ENCODE measurements at regions not wholly inside any gene's neighbourhood (a gene's known extent, or its start where the extent isn't known, plus 50 kb on each side); places are given as distances from the start of the nearest gene placed in this dataset.

DNA sequence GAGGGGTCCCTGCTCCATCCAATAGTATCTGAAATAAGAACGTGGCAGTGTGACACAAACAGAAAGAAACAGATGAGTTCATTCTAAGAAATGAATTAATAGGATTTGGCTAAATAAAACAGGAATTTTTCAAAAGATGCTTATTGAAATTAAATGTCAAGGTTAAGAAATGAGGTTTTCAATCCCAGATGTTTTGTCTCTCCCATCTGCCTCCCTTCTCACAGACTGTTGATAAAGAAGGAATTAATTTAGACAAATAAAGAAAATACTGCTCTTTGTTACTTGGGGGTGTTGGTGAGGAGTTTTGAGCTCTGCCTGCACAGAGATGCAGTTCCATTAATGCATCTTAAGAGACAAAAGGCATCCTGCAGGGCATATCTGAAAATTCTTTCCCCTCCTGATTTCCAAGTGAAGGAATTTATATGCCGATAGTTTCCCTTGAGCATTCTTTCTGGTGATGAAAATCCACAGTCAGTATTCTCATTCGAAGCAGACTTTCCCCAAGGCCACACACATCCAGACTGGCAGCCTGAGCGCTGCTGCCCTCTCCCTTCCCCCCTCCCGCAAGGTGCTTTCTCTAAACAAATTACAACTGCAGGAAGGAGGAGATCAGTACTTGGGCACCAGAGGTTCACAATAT lies 385.4 kb upstream of the RND3 start:
- peak overlapping the region; percentile 69 for H3K27ac Mint-ChIP-seq (ENCODE audit: unreplicated experiment)

DNA sequence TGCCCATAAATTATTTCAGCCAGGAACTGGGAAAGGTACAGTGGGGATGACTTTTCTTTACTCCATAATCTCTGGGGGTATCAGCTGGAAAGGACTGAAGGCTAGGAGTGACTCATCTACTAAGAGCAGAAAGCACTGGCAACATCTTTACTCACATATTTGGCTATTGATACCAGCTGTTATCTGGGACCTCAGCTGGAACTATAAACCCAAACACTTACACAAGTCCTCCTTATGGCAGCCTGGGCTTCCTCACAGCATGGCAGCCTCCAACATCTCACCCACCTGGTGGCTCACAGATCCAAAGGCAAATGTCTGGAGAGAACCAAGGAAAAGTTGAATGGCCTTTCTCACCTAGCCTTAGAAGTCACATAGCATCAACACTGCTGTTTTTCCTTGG lies 379.0 kb upstream of the RND3 start:
- H3K27me3 Mint-ChIP-seq (ENCODE audit: low read depth): no peaks in the 10 kb centered on the region
- H3K4me3 Mint-ChIP-seq: no peak overlapping the region
- TF ChIP-seq, protein P1, sequence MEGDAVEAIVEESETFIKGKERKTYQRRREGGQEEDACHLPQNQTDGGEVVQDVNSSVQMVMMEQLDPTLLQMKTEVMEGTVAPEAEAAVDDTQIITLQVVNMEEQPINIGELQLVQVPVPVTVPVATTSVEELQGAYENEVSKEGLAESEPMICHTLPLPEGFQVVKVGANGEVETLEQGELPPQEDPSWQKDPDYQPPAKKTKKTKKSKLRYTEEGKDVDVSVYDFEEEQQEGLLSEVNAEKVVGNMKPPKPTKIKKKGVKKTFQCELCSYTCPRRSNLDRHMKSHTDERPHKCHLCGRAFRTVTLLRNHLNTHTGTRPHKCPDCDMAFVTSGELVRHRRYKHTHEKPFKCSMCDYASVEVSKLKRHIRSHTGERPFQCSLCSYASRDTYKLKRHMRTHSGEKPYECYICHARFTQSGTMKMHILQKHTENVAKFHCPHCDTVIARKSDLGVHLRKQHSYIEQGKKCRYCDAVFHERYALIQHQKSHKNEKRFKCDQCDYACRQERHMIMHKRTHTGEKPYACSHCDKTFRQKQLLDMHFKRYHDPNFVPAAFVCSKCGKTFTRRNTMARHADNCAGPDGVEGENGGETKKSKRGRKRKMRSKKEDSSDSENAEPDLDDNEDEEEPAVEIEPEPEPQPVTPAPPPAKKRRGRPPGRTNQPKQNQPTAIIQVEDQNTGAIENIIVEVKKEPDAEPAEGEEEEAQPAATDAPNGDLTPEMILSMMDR (conservative IDR thresholded peaks at IDR 0.05): no peak
- peaks cover 24% of the 10 kb centered on the region for H3K9me3 Mint-ChIP-seq
- H3K27ac Mint-ChIP-seq (ENCODE audit: unreplicated experiment): no peak overlapping the region
- H3K4me1 Mint-ChIP-seq: peaks cover 17% of the 10 kb centered on the region
- DNase-seq (ENCODE audit: low read depth, low spot score): no peak
- peaks cover 14% of the 10 kb centered on the region for H3K36me3 Mint-ChIP-seq (ENCODE audit: low read depth)

More for the DNA sequence above, 385.4 kb upstream of the RND3 start:
- DNase-seq (ENCODE audit: low read depth, low spot score): no peak
- TF ChIP-seq, protein P1 (conservative IDR thresholded peaks at IDR 0.05): no peak
- H3K4me3 Mint-ChIP-seq: peak overlapping the region; percentile 38
- H3K27me3 Mint-ChIP-seq (ENCODE audit: low read depth): no peaks in the 10 kb centered on the region
- peaks cover 4% of the 10 kb centered on the region for H3K36me3 Mint-ChIP-seq (ENCODE audit: low read depth)
- peaks cover 10% of the 10 kb centered on the region for H3K9me3 Mint-ChIP-seq
- H3K4me1 Mint-ChIP-seq: peaks cover 68% of the 10 kb centered on the region

DNA sequence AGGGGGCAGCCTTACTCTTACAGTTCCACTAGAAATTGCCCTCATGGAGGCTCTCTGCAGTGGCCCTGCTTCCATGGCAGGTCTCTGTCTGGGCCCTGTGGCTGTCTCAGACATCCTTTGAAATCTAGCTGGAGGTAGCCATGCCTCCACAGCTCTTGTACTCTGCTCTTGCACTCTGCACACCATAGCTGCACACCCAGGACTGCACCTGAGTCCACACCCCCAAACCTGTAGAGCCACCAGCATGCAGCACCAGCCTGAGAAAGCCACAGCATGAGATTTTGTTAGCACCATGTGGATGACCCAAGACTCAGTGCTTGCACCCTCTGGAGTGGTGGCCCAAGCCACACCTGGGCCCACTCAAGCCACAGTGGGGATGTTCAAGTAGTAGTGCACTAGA lies 376.2 kb upstream of the RND3 start:
- H3K27ac Mint-ChIP-seq (ENCODE audit: unreplicated experiment): no peak overlapping the region
- no peak for DNase-seq (ENCODE audit: low read depth, low spot score)
- H3K36me3 Mint-ChIP-seq (ENCODE audit: low read depth): peaks cover 17% of the 10 kb centered on the region
- H3K9me3 Mint-ChIP-seq: peaks cover 24% of the 10 kb centered on the region
- peaks cover 19% of the 10 kb centered on the region for H3K4me1 Mint-ChIP-seq
- no peak overlapping the region for H3K4me3 Mint-ChIP-seq
- no peaks in the 10 kb centered on the region for H3K27me3 Mint-ChIP-seq (ENCODE audit: low read depth)
- TF ChIP-seq, protein P1 (conservative IDR thresholded peaks at IDR 0.05): no peak

DNA sequence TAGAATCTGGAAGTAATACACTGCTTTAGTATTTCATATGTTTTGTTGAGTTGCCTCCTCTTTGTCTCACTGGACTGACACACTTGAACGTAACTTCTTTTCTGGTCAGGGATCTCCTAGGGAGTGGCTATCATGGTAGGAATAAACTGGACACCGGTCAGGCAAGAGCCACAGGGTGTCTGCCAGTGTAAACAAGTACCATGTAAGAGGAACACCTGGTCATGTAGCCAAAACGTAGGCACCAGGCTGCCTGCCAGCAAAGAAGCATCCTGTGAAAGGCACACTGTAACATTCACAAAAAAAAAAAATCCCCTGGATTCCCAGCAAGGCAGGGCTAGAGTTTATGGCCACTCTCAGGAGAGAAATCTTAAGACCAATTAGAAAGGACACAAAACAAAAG lies 372.8 kb upstream of the RND3 start:
- peaks cover 21% of the 10 kb centered on the region for H3K9me3 Mint-ChIP-seq
- peak overlapping the region; percentile 37 for H3K27ac Mint-ChIP-seq (ENCODE audit: unreplicated experiment)
- DNase-seq (ENCODE audit: low read depth, low spot score): no peak
- peaks cover 17% of the 10 kb centered on the region for H3K36me3 Mint-ChIP-seq (ENCODE audit: low read depth)
- TF ChIP-seq, protein P1 (conservative IDR thresholded peaks at IDR 0.05): no peak
- H3K4me1 Mint-ChIP-seq: peaks cover 15% of the 10 kb centered on the region
- no peak overlapping the region for H3K4me3 Mint-ChIP-seq
- no peaks in the 10 kb centered on the region for H3K27me3 Mint-ChIP-seq (ENCODE audit: low read depth)

DNA sequence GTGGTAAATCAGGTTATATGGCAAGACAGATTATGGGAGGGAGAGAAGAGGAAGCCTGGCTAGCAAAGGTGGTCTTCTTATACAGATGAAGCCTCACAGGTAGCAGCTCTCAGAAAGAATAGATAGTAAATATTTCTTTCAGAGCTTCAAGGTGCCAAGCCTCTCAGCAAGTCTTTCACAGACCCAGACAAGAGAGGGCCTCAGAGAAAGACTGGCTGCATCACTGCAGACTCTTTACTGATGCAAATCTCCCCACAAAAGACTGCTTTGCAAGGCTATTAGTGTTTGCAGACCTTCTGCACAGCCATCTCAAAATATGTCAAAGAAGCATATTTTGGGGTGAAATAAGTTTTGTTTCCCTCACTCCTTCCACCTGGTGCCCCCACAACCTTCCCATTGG lies 372.4 kb upstream of the RND3 start:
- H3K9me3 Mint-ChIP-seq: peaks cover 19% of the 10 kb centered on the region
- H3K27me3 Mint-ChIP-seq (ENCODE audit: low read depth): no peaks in the 10 kb centered on the region
- no peak for DNase-seq (ENCODE audit: low read depth, low spot score)
- H3K36me3 Mint-ChIP-seq (ENCODE audit: low read depth): peaks cover 14% of the 10 kb centered on the region
- peak overlapping the region; percentile 27 for H3K27ac Mint-ChIP-seq (ENCODE audit: unreplicated experiment)
- no peak overlapping the region for H3K4me3 Mint-ChIP-seq
- TF ChIP-seq, protein P1 (conservative IDR thresholded peaks at IDR 0.05): no peak
- H3K4me1 Mint-ChIP-seq: peaks cover 17% of the 10 kb centered on the region

Data from neural crest cell (in vitro differentiated cells).